ENCODE measurements at regions not wholly inside any gene's neighbourhood (a gene's known extent, or its start where the extent isn't known, plus 50 kb on each side); places are given as distances from the start of the nearest gene placed in this dataset.

DNA sequence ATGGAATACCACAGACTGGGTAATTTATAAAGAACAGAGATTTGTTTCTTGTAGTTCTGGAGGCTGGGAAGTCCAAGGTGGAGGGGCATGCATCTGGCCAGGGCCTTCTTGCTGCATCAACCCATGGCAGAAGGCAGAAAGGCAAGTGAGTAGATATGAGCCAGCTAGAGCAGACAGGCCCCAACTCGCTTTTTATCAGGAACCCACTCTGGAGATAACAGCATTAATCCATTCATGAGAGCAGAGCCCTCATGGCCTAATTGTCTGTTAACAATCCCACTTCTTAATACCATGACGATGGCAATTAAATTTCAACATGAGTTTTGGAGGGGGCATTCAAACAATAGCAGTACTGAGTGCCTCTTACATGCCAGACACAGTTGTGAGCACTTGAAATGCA is 87.2 kb upstream of the SOX13 start:
- intact Hi-C loops (cut with micrococcal nuclease; ENCODE audit: unreplicated experiment), result loop anchor here (1.0 to 10.0 kb wide), 3 partner anchors 98 to 139 kb away; no protein-coding TSS in a partner anchor
- Histone ChIP-seq H3K4me2 (no peak overlapping the region), H3K9me3 (ENCODE audit: insufficient read depth, low read depth) (no peaks in the 10 kb centered on the region)

DNA sequence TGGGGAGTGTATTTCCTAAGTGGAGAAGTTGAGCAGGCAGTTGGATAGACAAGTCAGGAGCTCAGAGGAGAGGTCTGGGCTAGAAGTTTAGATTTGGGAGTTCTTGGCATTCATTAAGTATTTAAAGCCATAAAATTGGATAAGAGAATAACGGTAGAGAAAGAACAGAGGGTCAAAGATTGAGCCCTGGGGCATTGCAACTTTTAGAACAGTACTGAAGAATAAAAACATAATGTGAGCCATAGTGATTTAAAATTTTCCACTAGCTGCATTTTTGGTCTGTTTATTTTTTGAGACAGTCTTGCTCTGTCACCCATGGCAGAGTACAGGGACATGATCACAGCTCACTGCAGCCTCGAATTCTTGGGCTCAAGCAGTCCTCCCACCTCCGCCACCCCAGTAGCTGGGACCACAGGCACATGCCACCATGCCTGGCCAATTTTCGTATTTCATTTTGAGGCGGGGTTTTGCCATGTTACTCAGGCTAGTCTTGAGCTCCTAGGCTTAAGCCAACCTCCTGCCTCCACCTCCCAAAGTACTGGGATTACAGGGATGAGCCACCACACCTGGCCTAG is 85.9 kb upstream of the SOX13 start:
- H2AFZ ChIP-seq, result no peak overlapping the region
- peaks cover 6% of the 10 kb centered on the region; the same call in 1 of the 2 replicates for H3K4me1 ChIP-seq (replicated peaks; ENCODE audit: insufficient read depth)
- H3K79me2 ChIP-seq (ENCODE audit: low read depth), result no peaks in the 10 kb centered on the region
- H4K20me1 ChIP-seq (ENCODE audit: insufficient read depth), result no peaks in the 10 kb centered on the region
- POLR2A ChIA-PET (ENCODE audit: unreplicated experiment), result no interaction called here
- no peaks in the 10 kb centered on the region for H3K27me3 ChIP-seq (ENCODE audit: insufficient read depth, low read depth)
- H3K9me3 ChIP-seq (ENCODE audit: insufficient read depth, low read depth), result no peaks in the 10 kb centered on the region
- no peak overlapping the region for H3K4me2 ChIP-seq
- H3K9me2 ChIP-seq (ENCODE audit: insufficient read depth), result no peaks in the 10 kb centered on the region
- DNase-seq, result no peak
- BruUV-seq (replicated peaks), result no TSS peak
- no peaks in the 10 kb centered on the region for H3K36me3 ChIP-seq (ENCODE audit: low read depth)
- CTCF ChIA-PET, result interaction anchor here (0.5 kb wide), 1 partner anchor 99 kb away, joined by 5 read pairs; no protein-coding TSS in a partner anchor
- H3K4me3 ChIP-seq, result no peak overlapping the region
- 0 out of 2 replicates have a peak, but pooled peaks cover 3% of the 10 kb centered on the region for H3F3A ChIP-seq (ENCODE audit: insufficient read depth, low read depth)
- no peak for TF ChIP-seq EZH2 (IDR thresholded peaks at IDR 0.05; ENCODE audit: low read depth)
- TF ChIP-seq, protein P1, sequence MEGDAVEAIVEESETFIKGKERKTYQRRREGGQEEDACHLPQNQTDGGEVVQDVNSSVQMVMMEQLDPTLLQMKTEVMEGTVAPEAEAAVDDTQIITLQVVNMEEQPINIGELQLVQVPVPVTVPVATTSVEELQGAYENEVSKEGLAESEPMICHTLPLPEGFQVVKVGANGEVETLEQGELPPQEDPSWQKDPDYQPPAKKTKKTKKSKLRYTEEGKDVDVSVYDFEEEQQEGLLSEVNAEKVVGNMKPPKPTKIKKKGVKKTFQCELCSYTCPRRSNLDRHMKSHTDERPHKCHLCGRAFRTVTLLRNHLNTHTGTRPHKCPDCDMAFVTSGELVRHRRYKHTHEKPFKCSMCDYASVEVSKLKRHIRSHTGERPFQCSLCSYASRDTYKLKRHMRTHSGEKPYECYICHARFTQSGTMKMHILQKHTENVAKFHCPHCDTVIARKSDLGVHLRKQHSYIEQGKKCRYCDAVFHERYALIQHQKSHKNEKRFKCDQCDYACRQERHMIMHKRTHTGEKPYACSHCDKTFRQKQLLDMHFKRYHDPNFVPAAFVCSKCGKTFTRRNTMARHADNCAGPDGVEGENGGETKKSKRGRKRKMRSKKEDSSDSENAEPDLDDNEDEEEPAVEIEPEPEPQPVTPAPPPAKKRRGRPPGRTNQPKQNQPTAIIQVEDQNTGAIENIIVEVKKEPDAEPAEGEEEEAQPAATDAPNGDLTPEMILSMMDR (conservative IDR thresholded peaks at IDR 0.05), result no peak
- intact Hi-C loops (cut with micrococcal nuclease; ENCODE audit: unreplicated experiment), result loop anchor here (5.0 to 10.0 kb wide), 2 partner anchors 100 to 138 kb away; no protein-coding TSS in a partner anchor
- no peak overlapping the region for H3K27ac ChIP-seq

More for the DNA sequence above, 87.2 kb upstream of the SOX13 start:
- no peaks in the 10 kb centered on the region for H3K79me2 ChIP-seq (ENCODE audit: low read depth)
- no TSS peak for BruUV-seq (replicated peaks)
- TF ChIP-seq, protein P1 (conservative IDR thresholded peaks at IDR 0.05), result no peak
- no peak for TF ChIP-seq EZH2 (IDR thresholded peaks at IDR 0.05; ENCODE audit: low read depth)
- no peak overlapping the region for H2AFZ ChIP-seq
- POLR2A ChIA-PET (ENCODE audit: unreplicated experiment), result no interaction called here
- no peak for DNase-seq
- H3K36me3 ChIP-seq (ENCODE audit: low read depth), result no peaks in the 10 kb centered on the region
- CTCF ChIA-PET, result interaction anchor here (0.7 kb wide), 1 partner anchor 19 kb away, joined by 6 read pairs; no protein-coding TSS in a partner anchor
- no peak overlapping the region for H3K4me3 ChIP-seq
- no peak overlapping the region for H3K27ac ChIP-seq
- no peaks in the 10 kb centered on the region for H3K9me2 ChIP-seq (ENCODE audit: insufficient read depth)
- no peaks in the 10 kb centered on the region for H4K20me1 ChIP-seq (ENCODE audit: insufficient read depth)
- H3K4me1 ChIP-seq (replicated peaks; ENCODE audit: insufficient read depth), result peaks cover 6% of the 10 kb centered on the region; the same call in 1 of the 2 replicates
- no peaks in the 10 kb centered on the region for H3F3A ChIP-seq (ENCODE audit: insufficient read depth, low read depth)
- H3K27me3 ChIP-seq (ENCODE audit: insufficient read depth, low read depth), result no peaks in the 10 kb centered on the region

DNA sequence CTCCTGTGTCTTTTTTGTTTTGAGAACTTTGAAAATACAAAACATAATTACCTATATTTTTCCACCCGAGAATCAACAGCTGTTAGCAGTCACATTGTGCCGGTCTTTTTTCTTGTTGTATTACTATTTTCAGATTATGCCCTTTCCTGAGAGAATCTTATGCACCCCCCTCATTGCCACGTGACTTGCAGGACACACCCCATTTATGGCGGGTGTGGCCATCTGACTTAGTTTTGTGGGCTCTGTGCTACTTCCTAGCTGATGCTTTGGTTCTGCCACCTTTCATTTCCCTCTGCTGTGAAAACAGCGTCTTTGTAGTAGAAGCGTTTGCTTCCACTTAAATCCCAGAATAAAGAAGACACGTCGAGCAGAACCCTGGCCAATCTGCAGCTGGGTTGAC is 82.8 kb upstream of the SOX13 start:
- no peak overlapping the region for H2AFZ ChIP-seq
- ChIA-PET CTCF (no interaction called here), POLR2A (ENCODE audit: unreplicated experiment) (no interaction called here)
- no peaks in the 10 kb centered on the region for H3K9me2 ChIP-seq (ENCODE audit: insufficient read depth)
- no peaks in the 10 kb centered on the region for H3K79me2 ChIP-seq (ENCODE audit: low read depth)
- 0 out of 2 replicates have a peak, but pooled peaks cover 3% of the 10 kb centered on the region for H3F3A ChIP-seq (ENCODE audit: insufficient read depth, low read depth)
- no peak overlapping the region for H3K4me3 ChIP-seq
- H3K27me3 ChIP-seq (ENCODE audit: insufficient read depth, low read depth), result no peaks in the 10 kb centered on the region
- TF ChIP-seq, protein P1 (conservative IDR thresholded peaks at IDR 0.05), result no peak
- no peak for TF ChIP-seq EZH2 (IDR thresholded peaks at IDR 0.05; ENCODE audit: low read depth)
- intact Hi-C loops (cut with micrococcal nuclease; ENCODE audit: unreplicated experiment), result no loop called here
- H3K27ac ChIP-seq, result no peak overlapping the region
- no TSS peak for BruUV-seq (replicated peaks)
- no peak overlapping the region for H3K4me2 ChIP-seq
- no peaks in the 10 kb centered on the region for H4K20me1 ChIP-seq (ENCODE audit: insufficient read depth)
- H3K9me3 ChIP-seq (ENCODE audit: insufficient read depth, low read depth), result no peaks in the 10 kb centered on the region
- no peaks in the 10 kb centered on the region for H3K36me3 ChIP-seq (ENCODE audit: low read depth)
- no peak for DNase-seq
- H3K4me1 ChIP-seq (replicated peaks; ENCODE audit: insufficient read depth), result peaks cover 2% of the 10 kb centered on the region; the same call in 1 of the 2 replicates
